HG02759 (cell line): ENCODE measurements at regions not wholly inside any gene's neighbourhood (a gene's known extent, or its start where the extent isn't known, plus 50 kb on each side); places are given as distances from the start of the nearest gene placed in this dataset.
"Not testable (repeated sequence)": the region's sequence is repeated elsewhere in the genome, so short reads cannot be mapped to it uniquely, and the experiment has no call there.

Source experiments
- ATAC-seq: cut with Tn5 transposase; IDR thresholded peaks from one replicate; pipeline ENCODE4 v1.9.1; 2021; ENCODE audit warnings: mild to moderate bottlenecking, moderate library complexity; ENCODE audit not compliant: unreplicated experiment

DNA sequence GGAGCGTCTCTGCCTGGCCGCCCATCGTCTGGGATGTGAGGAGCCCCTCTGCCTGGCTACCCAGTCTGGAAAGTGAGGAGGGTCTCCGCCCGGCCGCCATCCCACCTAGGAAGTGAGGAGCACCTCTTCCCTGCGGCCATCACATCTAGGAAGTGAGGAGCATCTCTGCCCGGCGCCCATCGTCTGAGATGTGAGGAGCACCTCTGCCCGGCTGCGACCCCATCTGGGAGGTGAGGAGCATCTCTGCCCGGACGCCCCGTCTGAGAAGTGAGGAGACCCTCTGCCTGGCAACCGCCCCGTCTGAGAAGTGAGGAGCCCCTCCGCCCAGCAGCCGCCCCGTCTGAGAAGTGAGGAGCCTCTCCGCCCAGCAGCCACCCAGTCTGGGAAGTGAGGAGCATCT is 84.5 kb downstream of the IDS start:
- not testable (repeated sequence) for ATAC-seq

DNA sequence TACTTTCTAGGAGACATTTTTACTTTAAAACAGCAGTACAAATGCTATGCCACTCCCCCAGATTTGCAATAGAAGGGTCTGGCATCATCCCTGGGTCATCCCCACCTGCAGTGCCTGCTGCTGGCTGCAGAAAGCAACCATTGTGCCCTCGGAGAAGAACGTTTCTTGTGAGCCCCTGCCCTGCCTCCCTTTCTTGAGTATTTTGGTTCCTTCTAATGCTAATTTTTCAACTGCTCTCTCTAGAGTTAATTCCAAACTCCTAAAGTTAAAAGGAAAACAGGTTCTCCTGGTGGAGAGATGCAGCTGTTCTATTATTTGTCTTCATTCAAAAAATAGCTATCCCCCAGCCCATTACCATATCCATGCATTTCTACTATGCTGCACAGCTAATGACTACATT is 107.1 kb downstream of the IDS start:
- ATAC-seq: no peak

DNA sequence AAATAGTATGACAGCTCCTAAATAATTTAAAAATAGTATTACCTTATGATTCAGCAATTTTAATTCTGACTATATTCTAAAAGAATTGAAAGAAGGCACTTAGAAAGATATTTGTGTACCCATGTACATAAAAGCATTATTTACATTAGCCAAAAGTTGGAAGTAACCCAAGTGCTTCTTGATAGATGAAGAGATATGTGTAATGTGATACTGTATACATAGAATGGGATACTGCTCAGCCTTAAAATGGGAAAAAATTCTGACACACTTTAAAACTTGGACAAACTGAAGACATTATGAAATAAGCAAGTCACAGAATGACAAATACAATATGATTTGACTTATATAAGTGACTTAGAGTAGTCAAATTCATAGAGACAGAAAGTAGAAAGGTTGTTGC is 112.2 kb downstream of the IDS start:
- no peak for ATAC-seq

DNA sequence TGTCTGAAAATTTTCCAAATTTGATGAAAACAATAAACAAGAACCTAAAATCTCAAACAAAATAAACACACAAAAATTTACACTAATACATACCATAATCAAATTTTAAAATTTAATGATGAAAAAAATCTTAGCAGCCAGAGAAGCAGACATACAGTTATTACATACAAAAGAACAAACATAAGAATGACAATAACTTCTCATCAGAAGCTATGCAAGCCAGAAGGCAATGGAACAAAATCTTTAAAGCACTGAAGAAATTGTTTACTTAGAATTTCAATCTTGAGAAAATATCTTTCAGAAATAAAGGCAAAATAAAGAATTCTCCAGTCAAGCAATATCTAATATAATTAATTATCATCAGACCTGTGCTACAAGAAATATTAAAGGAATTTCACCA is 121.3 kb downstream of the IDS start:
- ATAC-seq: no peak

DNA sequence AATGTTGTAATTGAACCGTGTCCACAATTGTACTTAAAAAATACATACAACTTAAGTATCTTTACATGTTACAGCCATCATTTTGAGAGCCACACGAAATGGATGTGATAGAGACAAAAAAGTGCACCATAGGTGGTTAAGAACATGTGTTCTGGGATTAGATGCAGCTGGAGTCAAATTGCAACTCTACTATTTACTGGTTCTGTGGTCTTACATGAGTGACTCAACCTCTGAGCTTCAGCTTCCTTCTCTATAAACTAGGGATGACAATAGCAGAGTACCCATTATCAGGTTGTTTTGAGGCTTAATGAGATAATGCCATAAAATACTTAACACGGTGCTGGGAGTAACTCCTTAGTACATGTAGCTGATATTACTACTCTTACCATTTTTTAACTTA is 130.4 kb downstream of the IDS start:
- ATAC-seq: no peak

DNA sequence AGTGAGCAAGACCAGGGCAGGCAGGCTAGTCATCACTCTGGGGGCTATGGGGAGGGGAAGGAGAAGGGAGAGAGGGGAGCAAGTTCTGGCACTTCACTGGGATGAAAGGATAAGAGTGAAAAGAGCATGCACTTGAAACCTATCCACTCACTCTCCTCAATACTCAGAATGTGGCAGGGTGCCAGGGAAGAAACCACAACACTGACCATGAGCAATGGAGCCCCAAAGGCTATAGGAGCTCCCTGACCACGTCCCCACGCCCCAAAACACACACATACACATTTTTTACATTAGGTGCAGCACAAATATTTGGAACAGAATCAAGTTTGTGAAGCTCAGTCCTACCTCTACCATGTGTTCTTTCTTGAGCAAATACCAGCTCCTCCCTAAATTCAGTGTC is 132.2 kb downstream of the IDS start:
- no peak for ATAC-seq

DNA sequence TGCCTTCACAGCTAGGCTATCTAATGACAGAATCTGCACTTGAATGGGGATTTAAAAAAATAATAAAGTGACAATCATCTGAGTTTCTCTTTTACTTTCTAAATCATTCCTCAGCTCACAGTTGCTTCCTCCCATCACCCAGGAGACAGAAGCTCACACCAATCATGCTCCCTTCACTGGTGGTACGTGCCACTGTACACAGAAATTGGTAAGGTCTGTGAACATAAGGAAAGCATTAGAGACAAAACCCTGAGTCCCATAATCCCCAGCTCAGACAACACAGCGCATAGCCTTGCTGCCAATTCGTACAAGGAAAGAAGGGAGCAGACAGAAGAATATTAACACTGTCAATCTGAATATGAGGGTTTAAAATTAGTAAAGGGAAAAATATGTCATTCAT is 133.1 kb downstream of the IDS start:
- no peak for ATAC-seq

DNA sequence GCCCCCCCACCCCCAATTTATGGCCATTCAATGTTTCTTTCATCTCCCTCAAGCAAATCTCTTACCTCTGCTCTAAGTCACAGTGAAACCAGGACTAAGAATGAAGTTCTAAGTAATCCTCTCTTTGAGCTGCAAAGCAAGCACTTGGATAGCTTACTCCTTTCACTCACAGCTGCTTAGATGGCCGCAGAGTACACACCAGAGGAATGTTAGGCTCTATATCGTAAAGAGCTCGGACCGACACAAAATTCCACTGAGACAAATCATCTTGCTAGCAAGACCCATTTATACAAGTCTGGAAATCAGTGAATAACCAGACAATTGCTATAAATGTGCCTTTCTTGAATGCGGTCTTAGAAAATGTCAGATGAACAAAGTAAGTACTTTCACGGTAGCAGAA is 135.0 kb downstream of the IDS start:
- no peak for ATAC-seq

DNA sequence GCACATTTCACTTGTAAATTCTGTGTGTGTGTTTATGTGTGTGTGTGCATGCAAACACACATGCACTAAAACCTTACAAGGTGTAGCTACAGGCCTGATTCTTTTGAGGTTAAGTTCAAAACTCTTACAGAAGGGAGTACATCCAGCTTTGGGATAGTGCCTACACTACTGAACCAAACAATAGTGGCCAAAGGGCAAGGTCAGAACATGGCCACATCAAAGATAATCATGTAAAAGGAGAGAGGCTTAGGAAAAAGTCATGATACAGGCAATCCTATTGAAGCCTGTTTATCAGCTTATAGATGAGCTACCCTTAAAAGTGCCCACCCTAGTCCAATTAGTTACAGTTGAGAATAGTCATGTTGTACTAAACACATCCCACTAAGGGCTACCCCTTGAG is 139.6 kb downstream of the IDS start:
- ATAC-seq: no peak

DNA sequence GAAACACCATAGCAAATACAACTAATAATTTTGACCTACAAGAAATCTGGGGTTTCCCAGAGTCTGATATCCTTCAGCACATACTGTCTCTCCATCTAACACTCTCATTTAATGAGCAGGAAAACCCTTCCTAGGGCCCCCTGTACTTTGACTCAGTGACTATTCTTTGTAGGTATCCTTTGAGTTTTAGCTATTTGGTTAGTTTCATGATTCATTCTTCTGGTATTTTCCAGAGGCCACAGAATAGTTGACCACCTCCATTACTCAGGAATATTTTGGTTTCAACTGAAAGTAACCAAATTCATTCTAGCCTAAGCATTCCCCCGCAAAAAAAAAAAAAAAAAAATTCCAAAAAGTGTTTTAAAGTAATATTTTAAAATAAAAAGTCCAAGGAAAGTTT is 140.0 kb downstream of the IDS start:
- no peak for ATAC-seq

DNA sequence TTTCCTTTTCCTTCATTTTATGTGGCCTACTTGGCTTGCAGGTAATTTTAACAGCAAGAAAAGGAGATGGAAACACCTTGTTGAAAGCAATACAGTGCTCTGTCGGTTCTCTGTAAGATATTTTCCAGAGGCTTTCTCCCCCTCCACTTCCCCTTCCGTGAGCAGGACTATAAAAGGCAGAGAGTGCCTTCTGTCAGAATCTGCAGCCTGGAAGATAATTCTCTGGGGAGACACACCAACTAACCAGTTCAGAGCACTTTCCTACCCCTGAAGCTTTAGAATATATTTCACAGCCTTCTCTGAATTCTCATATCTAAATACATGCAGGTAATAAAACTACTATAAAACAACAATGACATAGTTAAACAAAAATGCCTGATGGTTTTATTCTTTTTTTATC is 141.1 kb downstream of the IDS start:
- no peak for ATAC-seq

DNA sequence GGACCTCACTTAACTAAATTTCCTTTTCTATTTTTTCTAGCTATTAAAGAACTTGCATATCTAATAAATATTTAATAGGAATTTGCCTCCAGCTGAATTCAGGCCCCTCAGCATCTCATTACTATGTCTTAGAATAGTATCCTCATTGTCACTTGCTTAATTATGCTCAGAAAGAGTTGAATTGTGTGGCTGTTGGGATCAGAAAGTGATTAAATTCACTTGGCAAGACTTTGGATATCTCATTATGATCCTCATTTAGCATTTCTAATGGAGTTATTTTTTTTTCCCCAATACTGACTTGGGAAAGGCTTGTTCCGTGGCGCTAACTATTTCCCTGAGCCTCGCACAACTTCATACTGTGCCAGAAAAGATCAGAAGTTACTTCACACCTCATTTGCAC is 158.8 kb downstream of the IDS start:
- no peak for ATAC-seq

DNA sequence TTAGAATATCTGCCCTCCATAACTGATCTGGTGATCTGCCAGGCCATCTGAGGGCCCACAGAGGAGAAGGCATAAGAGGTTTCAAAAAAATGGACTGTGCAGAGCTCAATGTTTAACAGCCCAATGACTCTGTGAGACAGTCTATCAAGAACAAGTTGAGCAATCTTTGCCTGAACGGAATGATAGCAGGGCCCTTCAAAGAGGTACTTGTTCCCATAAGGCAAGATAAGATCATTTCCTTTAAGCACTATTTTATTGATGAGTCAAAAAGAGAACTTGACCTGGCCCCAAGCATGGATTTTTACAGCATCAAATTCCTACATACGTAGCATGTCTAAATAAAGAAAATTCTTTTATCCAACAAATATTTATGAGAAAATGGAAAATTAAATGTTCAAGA is 182.8 kb downstream of the IDS start:
- no peak for ATAC-seq

DNA sequence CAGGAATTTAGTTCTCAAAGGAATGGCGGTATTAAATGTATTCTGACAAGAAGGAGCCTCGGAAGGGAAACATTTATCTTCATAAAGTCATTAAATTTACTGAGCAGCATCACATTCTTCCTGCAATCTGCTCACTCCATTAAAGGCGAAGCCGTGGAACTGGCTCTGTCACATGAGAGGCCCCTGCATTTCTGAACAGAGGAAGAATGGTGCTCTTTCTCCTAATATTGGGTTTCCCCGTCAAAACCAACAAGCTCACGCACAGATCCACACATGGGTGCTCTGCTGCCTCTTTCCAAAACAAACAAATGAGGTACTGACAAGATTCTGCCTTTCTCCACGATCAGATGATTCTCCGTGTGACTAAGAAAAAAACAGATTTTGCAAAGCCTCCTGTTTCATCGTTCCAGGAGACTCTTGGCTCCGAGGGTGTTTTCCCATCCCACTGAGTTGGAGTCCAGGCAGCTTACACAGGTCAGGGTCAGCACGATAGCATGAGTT is 191.2 kb downstream of the IDS start:
- no peak for ATAC-seq

DNA sequence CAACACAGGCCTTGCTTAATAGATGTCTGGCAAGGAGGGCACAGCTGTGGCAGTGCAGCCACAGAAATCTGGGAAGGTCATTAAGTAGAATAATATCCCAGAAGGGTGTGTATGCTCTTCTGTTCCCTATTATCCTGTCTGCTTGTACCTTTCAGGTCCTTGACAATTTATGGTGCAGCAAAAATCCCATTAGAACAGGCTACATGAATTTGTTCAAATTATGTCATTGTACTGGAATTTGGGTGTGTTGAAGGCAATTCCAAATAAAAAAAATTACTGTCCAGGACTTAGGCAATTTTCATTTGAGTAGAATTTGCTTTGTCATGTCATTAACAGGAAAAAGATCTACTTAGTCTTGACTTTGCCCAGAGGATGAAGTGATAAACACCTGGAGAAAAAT is 192.1 kb downstream of the IDS start:
- ATAC-seq: no peak

DNA sequence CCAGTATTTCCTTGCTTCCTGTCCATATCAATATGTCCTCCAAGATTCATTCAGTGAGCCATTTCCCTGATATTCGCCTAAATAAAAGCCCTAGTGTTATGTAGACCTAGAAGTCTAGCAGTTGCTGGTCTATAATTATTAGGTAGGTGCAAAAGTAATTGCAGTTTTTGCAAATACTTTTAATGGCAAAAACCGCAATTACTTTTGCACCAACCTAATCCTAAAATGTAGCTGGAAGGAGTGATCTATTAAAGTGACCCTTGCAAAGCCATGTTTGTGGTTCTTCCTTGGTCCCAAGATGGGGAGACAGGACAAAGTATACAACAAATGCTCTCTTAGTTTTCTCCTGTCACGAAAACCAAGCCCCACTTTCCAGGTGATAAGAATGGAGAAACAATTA is 193.0 kb downstream of the IDS start:
- ATAC-seq: no peak

DNA sequence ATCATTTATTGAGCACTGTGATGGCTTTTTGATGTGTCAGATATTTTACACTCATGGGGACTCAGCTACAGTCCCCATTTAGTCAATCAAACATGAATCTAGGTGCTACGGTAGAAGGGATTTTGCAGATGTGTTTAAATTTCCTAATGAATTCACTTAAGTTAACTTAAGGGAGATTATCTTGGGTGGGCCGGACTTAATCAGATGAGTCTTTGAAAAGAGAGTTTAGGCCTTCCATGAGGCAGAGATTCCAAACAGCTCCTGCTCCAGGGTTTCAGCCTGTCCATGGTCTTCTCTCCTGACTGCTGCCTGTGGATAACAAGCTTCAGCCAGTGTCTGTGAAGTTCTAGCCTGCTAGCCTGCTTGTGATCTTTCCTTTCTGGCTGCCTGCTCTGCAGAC is 202.4 kb downstream of the IDS start:
- ATAC-seq: no peak

DNA sequence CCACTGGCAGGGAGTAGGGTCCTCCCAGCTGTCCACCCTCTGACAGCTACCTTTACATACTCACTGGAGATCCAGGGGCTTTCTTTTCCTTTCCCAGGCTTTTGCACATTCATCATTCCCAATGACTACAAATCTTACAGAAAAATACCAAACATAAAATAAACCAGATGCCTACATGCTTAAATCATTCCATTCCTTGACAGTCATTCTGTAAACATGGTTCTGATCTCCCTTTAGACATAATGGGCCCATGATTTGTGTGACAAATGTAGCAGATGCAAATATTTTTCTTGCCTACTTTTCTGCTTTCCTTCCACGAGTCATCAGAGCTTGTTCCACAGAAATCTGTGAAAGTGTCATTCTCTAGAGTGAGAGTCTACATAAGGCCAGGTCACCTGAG is 207.0 kb downstream of the IDS start:
- no peak for ATAC-seq

DNA sequence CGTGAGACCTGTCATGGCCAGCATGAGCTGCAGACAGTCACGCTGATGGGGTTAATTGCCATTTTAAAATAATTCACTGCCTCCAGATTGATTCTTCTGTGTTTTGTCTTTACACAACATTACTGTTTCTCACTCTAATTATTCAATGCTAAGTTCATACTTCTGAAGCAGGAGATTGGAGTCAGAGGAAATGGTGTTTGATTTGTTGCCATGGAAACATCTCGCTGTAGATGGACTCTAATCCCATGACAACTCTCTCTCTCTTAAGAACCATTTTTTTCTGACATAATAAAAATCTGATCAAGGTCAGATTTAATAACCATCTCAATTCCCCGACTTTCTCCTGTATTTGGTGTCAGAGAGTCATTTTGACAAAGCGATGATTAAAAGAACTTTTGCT is 209.0 kb downstream of the IDS start:
- ATAC-seq: no peak

DNA sequence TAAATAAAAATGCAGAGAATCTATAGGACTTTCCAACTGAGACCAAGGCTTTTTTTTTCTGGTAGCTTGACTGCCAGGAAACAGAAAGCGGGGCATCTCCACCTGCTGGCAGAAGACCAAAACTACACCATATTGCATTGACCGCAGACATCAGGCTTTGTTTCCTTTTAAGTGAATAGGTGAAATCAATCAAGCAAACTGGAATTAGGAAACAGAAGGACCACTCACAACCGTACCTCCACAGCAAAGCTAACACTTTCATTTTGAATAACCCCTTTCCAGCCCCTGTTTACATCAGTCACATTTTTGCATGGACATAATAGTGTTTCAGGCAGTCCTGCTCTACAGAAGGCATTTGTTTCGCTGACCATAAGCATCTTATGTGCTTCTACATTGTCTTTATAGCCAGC is 218.2 kb downstream of the IDS start:
- no peak for ATAC-seq

DNA sequence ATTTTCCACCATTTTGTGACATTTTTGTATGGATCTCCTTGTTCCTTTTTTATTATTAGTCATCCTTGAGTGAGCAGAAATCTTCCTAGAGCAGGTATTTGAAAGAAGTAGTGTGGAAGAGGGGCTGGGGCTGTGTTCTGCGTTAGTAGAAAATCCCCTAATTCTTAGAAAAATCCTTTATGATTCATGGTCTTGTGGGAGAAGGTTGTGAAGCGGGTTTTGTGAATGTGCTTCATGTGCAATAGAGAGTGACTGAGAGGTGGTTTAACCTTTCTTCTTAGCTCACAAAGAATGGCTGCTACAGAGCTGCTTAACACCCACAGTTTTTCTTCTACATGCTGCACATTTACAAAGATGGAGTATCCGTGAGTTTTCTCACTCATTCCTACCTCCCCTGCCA is 220.5 kb downstream of the IDS start:
- ATAC-seq: no peak

DNA sequence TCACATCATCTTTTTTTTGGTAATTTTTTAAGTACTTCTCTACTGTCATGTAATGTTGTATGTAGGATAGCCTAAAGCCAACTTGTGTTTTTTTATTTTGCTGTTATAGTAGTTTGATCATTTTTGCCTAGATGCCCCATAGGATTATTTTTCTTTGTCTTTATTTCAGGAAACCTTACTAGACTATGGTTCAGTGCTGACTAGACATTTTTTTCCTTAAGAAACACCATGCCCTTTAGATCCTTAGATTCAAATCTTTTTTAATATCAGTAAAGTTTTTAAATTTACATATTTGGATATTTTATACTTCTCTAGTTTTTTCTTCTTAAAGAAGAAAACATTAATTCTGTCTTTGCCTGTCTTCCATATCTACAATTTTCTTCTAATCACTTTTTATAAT is 221.3 kb downstream of the IDS start:
- no peak for ATAC-seq

DNA sequence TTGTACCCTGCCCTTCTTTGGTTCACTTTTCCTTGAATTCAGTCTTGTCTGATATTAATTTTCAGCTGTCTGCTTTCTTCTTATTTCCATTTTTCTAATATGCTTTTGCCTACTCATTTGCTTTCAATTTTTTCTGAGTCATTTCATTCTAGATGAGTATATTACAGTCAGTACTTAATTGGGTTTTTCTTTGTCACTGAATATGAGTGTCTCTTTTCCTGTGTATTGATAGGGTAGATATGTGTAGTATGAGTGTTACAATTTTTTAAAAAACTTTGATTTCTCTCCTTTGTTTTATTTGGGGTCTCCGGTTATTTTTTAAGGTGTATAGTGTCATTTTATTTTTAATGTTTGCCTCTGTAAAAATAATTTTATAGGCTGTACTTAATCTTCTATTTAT is 222.2 kb downstream of the IDS start:
- no peak for ATAC-seq

DNA sequence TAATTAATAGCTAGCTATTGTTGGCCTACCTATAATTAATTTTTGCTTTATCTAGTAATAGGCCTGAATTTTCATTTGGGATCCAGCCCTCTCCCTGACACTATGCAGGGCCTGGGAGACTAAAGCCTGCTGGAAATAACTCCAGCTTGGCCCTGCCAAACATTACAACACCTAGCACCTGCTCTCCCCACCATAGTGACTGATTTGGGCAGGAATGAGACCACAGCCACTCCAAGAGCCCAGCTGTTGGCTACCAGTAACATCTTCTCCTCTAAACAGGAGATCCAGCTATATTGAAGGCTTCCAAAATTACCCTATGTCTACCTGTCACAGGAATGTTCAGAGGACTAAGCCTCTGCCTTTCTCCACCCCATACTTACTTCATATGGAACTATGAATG is 225.1 kb downstream of the IDS start:
- no peak for ATAC-seq
